Neural progenitor cell (in vitro differentiated cells): ENCODE measurements at regions not wholly inside any gene's neighbourhood (a gene's known extent, or its start where the extent isn't known, plus 50 kb on each side); places are given as distances from the start of the nearest gene placed in this dataset.

Source experiments
- DNase-seq: peaks from one replicate; pipeline ENCODE4 v3.0.0-alpha.2; 2016; ENCODE audit warnings: low spot score
- H2AFZ ChIP-seq: fragments of 200-600 bp; sonication (generic); replicated peaks from 2 replicates; pipeline ENCODE4 v1.6.1; 2016; ENCODE audit warnings: antibody characterized with exemption
- H3F3A ChIP-seq: fragments of 200-600 bp; sonication (generic); 2 replicates; pipeline ENCODE4 v1.6.1; 2016; ENCODE audit warnings: antibody characterized with exemption, low read depth
- H3K27ac ChIP-seq: fragments of 200-600 bp; sonication (generic); 2 replicates; pipeline ENCODE4 v1.5.1; 2016; ENCODE audit warnings: mild to moderate bottlenecking
- H3K27me3 ChIP-seq: fragments of 200-600 bp; sonication (generic); 2 replicates; pipeline ENCODE4 v1.6.1; 2016; ENCODE audit warnings: mild to moderate bottlenecking, moderate library complexity
- H3K36me3 ChIP-seq: fragments of 200-600 bp; sonication (generic); 2 replicates; pipeline ENCODE4 v1.5.1; 2016
- H3K4me1 ChIP-seq: fragments of 200-600 bp; sonication (generic); 2 replicates; pipeline ENCODE4 v1.6.1; 2016; ENCODE audit warnings: mixed run types
- H3K4me2 ChIP-seq: fragments of 200-600 bp; sonication (generic); 2 replicates; pipeline ENCODE4 v1.6.1; 2016
- H3K4me3 ChIP-seq: fragments of 200-600 bp; sonication (generic); 2 replicates; pipeline ENCODE4 v1.5.1; 2016
- H3K79me2 ChIP-seq: fragments of 200-600 bp; sonication (generic); 2 replicates; pipeline ENCODE4 v1.6.1; 2016; ENCODE audit warnings: low read depth
- H3K9ac ChIP-seq: fragments of 200-600 bp; sonication (generic); 2 replicates; pipeline ENCODE4 v1.6.1; 2016
- H3K9me3 ChIP-seq: fragments of 200-600 bp; sonication (generic); 2 replicates; pipeline ENCODE4 v1.5.1; 2016; ENCODE audit warnings: low read depth
- H4K20me1 ChIP-seq: fragments of 200-600 bp; sonication (generic); 2 replicates; pipeline ENCODE4 v1.6.1; 2016; ENCODE audit warnings: low read depth
- H3K27ac Mint-ChIP-seq: 3 replicates; pipeline ENCODE4 v1.8.0; 2021; ENCODE audit warnings: mixed read lengths
- H3K27me3 Mint-ChIP-seq: 2 replicates; pipeline ENCODE4 v1.8.0; 2022; ENCODE audit warnings: low read depth, mild to moderate bottlenecking, inconsistent platforms, moderate library complexity, mixed read lengths; ENCODE audit not compliant: insufficient read depth
- H3K36me3 Mint-ChIP-seq: 3 replicates; pipeline ENCODE4 v1.8.0; 2021; ENCODE audit warnings: mixed read lengths
- H3K4me1 Mint-ChIP-seq: 3 replicates; pipeline ENCODE4 v1.8.0; 2021; ENCODE audit warnings: mixed read lengths
- H3K4me3 Mint-ChIP-seq: 3 replicates; pipeline ENCODE4 v1.8.0; 2021; ENCODE audit warnings: mild to moderate bottlenecking, moderate library complexity, mixed read lengths
- H3K9me3 Mint-ChIP-seq: 3 replicates; pipeline ENCODE4 v1.8.0; 2020; ENCODE audit warnings: mixed read lengths
- EZH2 ChIP-seq: fragments of 200-600 bp; sonication (generic); IDR thresholded peaks from 2 replicates; pipeline ENCODE4 v1.6.1; 2017; ENCODE audit warnings: antibody characterized with exemption, mild to moderate bottlenecking, moderate library complexity
- EZH2phosphoT487 ChIP-seq: fragments of 200-600 bp; sonication (generic); IDR thresholded peaks from 2 replicates; pipeline ENCODE4 v1.6.1; 2017; ENCODE audit warnings: antibody characterized with exemption
- TF ChIP-seq, protein P1 (sequence below): fragments of 200-600 bp; sonication (generic); IDR thresholded peaks from 2 replicates; pipeline ENCODE4 v1.5.1; 2017; ENCODE audit warnings: antibody characterized with exemption, mild to moderate bottlenecking

DNA sequence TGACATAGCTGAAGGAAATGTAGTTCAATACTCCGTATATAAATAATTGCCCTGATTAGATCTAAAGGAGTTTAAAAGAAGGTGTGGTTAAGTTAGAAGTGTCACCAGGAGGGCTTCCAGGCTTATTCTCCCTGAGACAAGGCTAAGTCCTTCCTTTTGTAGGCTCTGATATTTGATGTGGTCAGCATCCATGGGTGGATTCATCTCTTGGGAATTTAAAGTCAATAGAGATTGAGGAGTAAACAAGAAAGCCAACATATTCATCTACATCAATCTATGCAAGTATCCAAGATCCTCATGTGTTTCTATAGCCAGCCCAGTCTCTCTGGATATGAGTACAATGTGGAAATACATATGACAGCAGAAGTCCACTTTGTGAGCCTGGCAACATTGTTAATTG, 76.8 kb downstream of the KCTD12 start:
- H3K27me3 ChIP-seq, result no peaks in the 10 kb centered on the region
- no peak overlapping the region for H3K4me3 ChIP-seq
- no peak for DNase-seq
- TF ChIP-seq, protein P1, sequence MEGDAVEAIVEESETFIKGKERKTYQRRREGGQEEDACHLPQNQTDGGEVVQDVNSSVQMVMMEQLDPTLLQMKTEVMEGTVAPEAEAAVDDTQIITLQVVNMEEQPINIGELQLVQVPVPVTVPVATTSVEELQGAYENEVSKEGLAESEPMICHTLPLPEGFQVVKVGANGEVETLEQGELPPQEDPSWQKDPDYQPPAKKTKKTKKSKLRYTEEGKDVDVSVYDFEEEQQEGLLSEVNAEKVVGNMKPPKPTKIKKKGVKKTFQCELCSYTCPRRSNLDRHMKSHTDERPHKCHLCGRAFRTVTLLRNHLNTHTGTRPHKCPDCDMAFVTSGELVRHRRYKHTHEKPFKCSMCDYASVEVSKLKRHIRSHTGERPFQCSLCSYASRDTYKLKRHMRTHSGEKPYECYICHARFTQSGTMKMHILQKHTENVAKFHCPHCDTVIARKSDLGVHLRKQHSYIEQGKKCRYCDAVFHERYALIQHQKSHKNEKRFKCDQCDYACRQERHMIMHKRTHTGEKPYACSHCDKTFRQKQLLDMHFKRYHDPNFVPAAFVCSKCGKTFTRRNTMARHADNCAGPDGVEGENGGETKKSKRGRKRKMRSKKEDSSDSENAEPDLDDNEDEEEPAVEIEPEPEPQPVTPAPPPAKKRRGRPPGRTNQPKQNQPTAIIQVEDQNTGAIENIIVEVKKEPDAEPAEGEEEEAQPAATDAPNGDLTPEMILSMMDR, result no peak
- no peak for TF ChIP-seq EZH2
- no peak for TF ChIP-seq EZH2phosphoT487
- H3K27me3 Mint-ChIP-seq, result peaks cover 6% of the 10 kb centered on the region
- H3K4me1 Mint-ChIP-seq, result no peaks in the 10 kb centered on the region
- H3K36me3 Mint-ChIP-seq, result no peaks in the 10 kb centered on the region
- H2AFZ ChIP-seq, result no peak overlapping the region
- no peaks in the 10 kb centered on the region for H3K36me3 ChIP-seq
- H3K27ac Mint-ChIP-seq, result no peak overlapping the region
- no peak overlapping the region for H3K9ac ChIP-seq
- H3K4me3 Mint-ChIP-seq, result no peak overlapping the region
- no peaks in the 10 kb centered on the region for H3K79me2 ChIP-seq
- H4K20me1 ChIP-seq, result no peaks in the 10 kb centered on the region
- H3K9me3 Mint-ChIP-seq, result peaks cover 10% of the 10 kb centered on the region
- H3K4me1 ChIP-seq, result no peaks in the 10 kb centered on the region
- H3F3A ChIP-seq, result no peaks in the 10 kb centered on the region
- H3K9me3 ChIP-seq, result no peaks in the 10 kb centered on the region
- H3K4me2 ChIP-seq, result no peak overlapping the region
- no peak overlapping the region for H3K27ac ChIP-seq

DNA sequence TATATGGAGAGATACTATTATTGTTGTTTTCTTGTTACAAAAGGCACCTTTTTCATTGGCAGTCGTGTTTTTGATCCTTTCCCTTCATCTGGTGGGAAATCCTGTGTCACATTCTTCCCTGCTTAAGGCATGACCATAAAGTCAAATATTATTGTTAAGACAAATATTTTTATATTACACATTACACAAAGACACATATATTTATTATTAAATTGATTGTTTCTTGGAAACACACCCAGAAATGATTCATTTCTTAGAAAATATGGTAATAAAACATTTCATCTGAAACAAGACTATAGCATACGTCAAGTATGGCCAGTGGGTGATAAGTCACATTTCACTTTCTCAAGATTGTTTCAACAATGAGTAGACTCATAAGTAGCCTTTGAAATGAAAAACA, 77.3 kb downstream of the KCTD12 start:
- Mint-ChIP-seq H3K4me1 (no peaks in the 10 kb centered on the region), H3K36me3 (no peaks in the 10 kb centered on the region), H3K4me3 (no peak overlapping the region), H3K9me3 (peaks cover 10% of the 10 kb centered on the region), H3K27ac (no peak overlapping the region), H3K27me3 (peaks cover 2% of the 10 kb centered on the region)
- no peaks in the 10 kb centered on the region for H3K4me1 ChIP-seq
- H4K20me1 ChIP-seq, result no peaks in the 10 kb centered on the region
- TF ChIP-seq EZH2 (no peak), EZH2phosphoT487 (no peak)
- TF ChIP-seq, protein P1, result no peak
- no peak overlapping the region for H3K4me2 ChIP-seq
- no peak overlapping the region for H3K9ac ChIP-seq
- no peak for DNase-seq
- H3K27me3 ChIP-seq, result no peaks in the 10 kb centered on the region
- no peak overlapping the region for H3K27ac ChIP-seq
- H3K79me2 ChIP-seq, result no peaks in the 10 kb centered on the region
- no peak overlapping the region for H2AFZ ChIP-seq
- H3K4me3 ChIP-seq, result no peak overlapping the region
- H3F3A ChIP-seq, result no peaks in the 10 kb centered on the region
- no peaks in the 10 kb centered on the region for H3K36me3 ChIP-seq
- H3K9me3 ChIP-seq, result no peaks in the 10 kb centered on the region

DNA sequence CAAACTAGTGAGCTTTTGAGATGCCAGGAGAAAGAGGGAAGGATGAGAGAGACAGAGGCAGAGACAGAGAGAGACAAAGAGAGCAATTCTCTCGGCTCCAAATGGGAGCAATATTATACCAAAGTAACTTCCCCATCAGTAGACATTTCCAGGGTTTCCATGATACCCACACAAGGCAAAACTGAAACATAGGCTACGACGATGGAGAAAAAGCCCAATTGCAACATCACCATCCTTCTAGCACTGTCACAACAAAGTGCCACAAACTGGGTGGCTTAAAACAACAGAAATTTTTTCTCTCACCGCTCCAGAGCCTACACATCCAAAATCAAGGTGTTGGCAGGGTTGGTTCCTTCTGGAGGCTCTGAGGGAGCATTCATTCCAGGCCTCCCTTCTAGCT, 81.4 kb downstream of the KCTD12 start:
- no peaks in the 10 kb centered on the region for H3K36me3 Mint-ChIP-seq
- no peak for DNase-seq
- no peak overlapping the region for H3K4me3 ChIP-seq
- TF ChIP-seq EZH2 (no peak), EZH2phosphoT487 (no peak)
- TF ChIP-seq, protein P1, result no peak
- H4K20me1 ChIP-seq, result no peaks in the 10 kb centered on the region
- no peaks in the 10 kb centered on the region for H3K79me2 ChIP-seq
- H3K4me1 Mint-ChIP-seq, result no peaks in the 10 kb centered on the region
- H3K4me2 ChIP-seq, result no peak overlapping the region
- H2AFZ ChIP-seq, result no peak overlapping the region
- no peak overlapping the region for H3K9ac ChIP-seq
- no peaks in the 10 kb centered on the region for H3K4me1 ChIP-seq
- H3K27ac Mint-ChIP-seq, result no peak overlapping the region
- no peak overlapping the region for H3K4me3 Mint-ChIP-seq
- peaks cover 8% of the 10 kb centered on the region for H3K9me3 Mint-ChIP-seq
- H3K36me3 ChIP-seq, result no peaks in the 10 kb centered on the region
- H3K27me3 Mint-ChIP-seq, result peaks cover 2% of the 10 kb centered on the region
- no peak overlapping the region for H3K27ac ChIP-seq
- H3K9me3 ChIP-seq, result no peaks in the 10 kb centered on the region
- H3F3A ChIP-seq, result no peaks in the 10 kb centered on the region
- H3K27me3 ChIP-seq, result no peaks in the 10 kb centered on the region

DNA sequence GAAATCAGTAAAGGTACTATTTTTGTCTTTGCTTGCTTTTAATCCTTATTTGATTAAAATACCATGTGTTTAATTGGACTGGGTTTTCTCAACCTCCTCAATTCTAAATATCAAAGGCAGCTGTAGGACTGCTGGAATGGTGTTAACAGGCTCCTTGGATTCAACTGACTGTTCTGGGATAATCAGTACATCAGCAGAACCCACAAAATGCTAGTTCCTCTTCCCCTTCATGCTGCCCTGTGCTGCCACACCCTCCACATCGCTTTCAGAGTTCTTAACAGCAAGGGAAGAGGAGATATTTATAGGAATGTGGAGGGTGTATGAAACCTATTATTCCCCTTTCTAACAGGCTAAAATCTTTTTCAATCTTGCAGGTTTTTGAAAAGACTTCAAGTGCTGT, 82.4 kb downstream of the KCTD12 start:
- H3K9ac ChIP-seq, result no peak overlapping the region
- no peaks in the 10 kb centered on the region for H3K36me3 Mint-ChIP-seq
- no peak overlapping the region for H3K4me2 ChIP-seq
- H3K27me3 ChIP-seq, result no peaks in the 10 kb centered on the region
- H2AFZ ChIP-seq, result no peak overlapping the region
- no peak overlapping the region for H3K4me3 ChIP-seq
- peaks cover 8% of the 10 kb centered on the region for H3K9me3 Mint-ChIP-seq
- H3K27me3 Mint-ChIP-seq, result no peaks in the 10 kb centered on the region
- no peaks in the 10 kb centered on the region for H3F3A ChIP-seq
- no peak for DNase-seq
- no peaks in the 10 kb centered on the region for H3K9me3 ChIP-seq
- no peaks in the 10 kb centered on the region for H4K20me1 ChIP-seq
- no peaks in the 10 kb centered on the region for H3K4me1 ChIP-seq
- H3K36me3 ChIP-seq, result no peaks in the 10 kb centered on the region
- H3K4me1 Mint-ChIP-seq, result no peaks in the 10 kb centered on the region
- no peak overlapping the region for H3K4me3 Mint-ChIP-seq
- TF ChIP-seq EZH2phosphoT487 (no peak), EZH2 (no peak)
- TF ChIP-seq, protein P1, result no peak
- no peaks in the 10 kb centered on the region for H3K79me2 ChIP-seq
- H3K27ac ChIP-seq, result no peak overlapping the region
- H3K27ac Mint-ChIP-seq, result no peak overlapping the region
